ENCODE measurements at regions not wholly inside any gene's neighbourhood (a gene's known extent, or its start where the extent isn't known, plus 50 kb on each side); places are given as distances from the start of the nearest gene placed in this dataset.
"Not testable (repeated sequence)": the region's sequence is repeated elsewhere in the genome, so short reads cannot be mapped to it uniquely, and the experiment has no call there.

DNA sequence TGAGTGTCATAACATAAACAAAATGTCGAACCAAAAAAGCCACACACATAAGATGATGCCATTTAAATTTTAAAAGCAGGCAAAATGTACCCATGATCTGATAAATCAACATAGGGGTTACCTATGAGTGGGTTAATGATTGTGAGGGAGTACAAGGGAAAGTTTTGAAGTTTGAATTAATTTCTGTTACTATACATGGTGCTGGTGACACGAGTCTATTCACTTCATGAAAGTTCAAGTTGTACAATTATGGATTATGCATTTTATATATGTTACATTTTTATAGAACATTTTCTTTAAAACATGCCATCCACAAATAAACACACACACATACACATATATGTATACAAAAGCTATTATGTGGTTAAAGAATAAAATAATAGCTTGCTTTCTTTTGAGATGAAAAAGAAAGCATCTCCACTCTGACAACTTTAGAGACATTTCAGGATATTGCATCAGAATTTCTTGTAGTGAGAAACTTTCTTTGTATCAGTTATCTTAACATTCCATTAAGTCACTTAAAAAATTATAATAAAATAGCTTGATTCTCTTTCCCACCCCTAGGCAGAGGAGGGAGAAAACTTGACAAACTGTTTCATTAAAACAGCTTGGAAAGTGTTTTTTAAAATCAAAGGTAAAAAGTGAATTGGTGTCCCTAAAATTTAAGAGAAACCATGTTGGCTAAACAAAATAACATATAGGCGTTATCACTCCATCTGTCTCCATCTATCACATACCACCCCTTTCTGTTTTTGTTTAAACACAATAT, 891.8 kb upstream of the NDST4 start:
- DNase-seq = no peak

DNA sequence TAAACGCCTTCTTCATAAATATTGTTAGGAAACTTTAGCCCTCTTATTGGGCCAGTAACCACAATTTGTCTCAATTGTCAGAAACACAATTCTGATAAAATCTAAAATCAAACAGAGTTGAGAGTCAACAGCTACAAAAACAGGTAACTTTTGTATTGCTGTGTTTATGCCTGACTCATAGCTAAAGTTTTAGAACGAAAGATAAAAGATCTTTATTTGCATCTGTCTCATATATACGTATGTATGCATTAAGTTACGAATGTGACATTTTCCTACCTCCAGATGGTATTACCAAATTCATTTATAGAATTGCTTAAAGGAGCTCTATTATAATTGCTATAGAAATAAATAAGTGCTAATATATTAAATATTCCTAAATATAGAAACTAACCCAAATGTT, 887.9 kb upstream of the NDST4 start:
- no peak for DNase-seq

DNA sequence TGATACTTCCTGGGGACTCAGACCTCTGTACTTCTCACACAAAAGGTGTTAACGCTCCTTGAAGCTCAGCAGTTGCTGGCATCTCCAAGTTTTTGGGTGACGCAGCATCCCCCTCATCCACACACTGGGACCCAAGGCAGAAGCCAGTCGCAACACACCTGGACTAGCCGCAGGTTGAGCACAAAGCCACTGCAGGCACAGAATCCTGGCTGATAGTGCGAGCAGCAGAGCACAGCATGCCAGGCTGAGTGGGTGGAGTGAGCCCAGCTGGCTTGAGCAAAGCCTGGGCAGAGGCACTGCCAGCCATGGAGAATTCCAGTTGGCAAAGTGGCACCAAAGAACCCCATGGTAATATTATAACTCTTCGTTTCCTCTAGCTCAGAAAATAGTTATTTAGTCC, 873.2 kb upstream of the NDST4 start:
- DNase-seq = no peak

DNA sequence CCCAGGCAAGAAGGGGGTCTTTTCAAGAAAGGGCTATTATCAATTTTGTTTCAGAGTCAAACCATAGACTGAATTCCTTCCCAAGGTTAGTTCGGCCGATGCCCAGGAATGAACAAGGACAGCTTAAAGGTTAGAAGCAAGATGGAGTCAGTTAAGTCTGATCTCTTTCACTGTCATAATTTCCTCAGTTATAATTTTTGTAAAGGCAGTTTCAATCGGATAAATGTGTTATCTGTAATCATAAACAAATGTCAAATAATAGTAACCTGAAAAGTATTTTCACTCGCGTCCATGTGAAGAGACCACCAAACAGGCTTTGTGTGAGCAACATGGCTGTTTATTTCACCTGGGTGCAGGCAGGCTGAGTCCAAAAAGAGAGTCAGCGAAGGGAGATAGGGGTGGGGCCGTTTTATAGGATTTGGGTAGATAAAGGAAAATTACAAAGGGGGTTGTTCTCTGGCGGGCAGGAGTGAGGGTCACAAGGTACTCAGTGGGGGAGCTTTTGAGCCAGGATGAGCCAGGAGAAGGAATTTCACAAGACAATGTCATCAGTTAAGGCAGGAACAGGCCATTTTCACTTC, 862.1 kb upstream of the NDST4 start:
- DNase-seq = not testable (repeated sequence)

DNA sequence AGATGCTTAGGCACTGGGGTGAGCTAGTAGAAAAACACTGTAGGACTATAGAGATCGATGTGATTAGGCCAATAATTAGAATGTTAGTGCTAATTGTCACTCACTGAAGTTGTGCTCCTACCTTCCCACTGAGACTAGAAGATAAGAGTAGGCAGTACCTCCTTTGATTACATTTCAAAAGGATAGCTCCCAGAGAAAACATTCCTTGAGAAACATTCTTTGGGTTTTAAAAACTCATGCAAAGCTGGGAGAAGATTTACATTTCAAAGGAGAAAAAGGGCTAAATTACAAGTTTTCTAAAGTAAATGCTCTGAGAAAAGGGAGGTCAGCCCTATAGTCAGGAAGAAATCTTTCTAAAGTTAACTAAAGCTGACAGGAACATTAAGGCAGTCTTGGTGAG, 860.3 kb upstream of the NDST4 start:
- no peak for DNase-seq

DNA sequence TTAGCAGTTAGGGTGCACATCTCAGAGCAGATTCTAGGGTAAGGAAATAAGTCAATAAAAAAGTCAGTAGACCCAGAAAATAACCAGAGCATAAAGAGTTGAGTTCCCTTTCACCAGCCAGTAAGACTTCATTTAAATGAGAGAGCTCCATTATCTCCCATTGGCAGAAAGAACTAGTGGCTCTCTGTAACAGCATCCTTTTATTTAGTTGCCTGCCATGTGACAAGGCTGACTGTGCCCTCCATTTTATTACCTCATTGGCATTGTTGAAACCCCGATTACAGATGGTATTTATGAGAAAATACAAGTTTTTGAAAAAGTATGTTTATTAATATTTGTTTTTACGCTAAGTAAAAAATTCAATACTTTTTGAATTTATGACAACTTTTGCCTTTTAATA, 859.5 kb upstream of the NDST4 start:
- no peak for DNase-seq

DNA sequence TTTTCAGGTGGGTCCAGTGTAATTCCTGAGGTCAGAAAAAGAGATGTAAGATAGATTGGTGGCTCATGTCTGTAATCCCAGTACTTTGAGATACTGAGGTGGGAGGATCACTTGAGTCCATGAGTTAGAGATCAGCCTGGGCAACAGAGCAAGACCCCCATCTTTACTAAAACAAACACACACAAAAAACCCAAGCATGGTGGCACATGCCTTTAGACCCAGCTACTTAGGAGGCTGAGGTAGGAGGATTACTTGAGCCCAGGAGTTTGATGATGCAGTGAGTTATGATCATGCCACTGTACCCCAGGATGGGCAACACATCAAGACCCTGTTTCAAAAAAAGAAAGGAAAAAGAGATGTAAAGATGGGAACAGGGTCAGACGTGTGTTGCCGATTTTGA, 857.4 kb upstream of the NDST4 start:
- DNase-seq = no peak

DNA sequence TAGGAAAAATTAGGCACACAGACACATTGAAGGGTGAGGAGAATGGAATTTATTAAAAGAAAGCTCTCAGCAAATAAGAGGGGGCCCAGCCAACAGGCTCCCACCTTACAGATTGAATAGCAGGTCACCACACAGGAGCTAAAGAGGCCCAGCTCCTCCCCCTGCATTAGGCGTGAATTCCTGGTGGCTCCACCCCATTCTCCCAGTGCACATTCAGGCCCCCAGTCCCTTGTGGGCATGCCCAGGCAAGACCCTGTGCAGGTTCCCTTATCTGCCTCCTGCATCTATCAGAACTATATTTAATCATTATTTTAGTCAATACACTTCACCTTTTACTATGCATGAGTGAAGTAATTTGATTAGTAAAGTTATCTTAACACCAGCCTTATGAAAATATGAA, 856.3 kb upstream of the NDST4 start:
- no peak for DNase-seq

DNA sequence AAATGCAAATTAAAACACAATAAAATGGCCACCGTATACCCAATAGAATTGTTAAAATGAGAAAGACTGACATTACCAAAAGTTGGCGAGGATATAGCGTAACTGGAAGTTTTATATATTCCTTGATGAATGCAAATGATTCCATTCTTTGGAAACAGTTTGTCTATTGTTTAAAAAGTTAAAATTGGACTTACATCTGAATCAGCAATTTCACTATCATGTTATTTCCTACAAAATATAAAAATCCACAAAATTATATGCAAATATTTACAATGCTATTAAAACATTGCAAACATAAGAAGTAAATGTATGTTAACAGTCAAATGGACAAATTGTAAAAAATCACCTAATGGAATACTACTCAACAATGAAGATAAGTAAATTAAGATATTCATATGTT, 852.2 kb upstream of the NDST4 start:
- no peak for DNase-seq

DNA sequence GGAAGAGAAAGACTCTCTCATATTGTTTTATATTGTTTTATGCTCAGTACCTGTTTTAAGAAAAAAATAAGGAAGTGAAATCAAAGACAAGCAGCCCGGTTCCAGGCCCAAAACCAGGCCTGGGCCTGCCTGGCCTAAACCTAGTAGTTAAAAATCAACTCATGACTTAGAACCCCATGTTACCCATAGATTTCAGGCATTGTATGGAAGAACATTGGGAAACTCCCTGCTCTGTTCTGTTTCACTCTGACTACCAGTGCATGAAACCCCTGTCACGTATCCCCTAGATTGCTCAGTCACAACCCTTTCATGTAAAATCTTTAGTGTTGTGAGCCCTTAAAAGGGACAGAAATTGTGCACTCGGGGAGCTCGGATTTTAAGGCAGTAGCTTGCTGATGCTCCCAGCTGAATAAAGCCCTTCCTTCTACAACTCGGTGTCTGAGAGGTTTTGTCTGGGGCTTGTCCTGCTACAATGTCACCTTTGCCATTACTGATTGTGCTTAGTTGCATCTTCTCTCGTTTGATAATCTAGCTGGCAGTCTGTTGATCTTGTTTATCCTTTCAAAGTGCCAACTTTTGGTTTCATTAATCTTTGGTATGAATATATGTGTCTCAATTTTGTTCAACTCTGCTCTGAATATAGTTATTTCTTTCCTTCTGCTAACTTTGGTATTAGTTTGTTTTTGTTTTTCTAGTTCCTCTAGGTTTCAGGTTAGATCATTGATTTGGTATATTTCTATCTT, 842.8 kb upstream of the NDST4 start:
- DNase-seq = not testable (repeated sequence)

DNA sequence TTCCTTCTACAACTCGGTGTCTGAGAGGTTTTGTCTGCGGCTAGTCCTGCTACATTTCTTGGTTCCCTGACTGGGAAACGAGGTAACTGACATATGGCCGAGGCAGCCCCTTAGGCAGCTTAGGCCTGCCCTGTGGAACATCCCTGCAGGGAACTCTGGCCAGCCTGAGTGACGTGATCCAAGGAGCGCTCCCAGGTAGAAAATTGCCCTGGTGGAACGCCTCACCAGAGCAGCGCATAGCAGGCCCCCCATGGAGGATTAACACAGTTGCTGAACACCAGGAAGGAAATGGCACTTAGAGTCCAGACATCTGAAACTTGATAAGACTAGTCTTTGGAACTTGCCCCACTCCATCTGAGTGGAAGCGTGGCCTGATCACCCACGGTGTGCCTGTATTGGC, 837.4 kb upstream of the NDST4 start:
- no peak for DNase-seq

DNA sequence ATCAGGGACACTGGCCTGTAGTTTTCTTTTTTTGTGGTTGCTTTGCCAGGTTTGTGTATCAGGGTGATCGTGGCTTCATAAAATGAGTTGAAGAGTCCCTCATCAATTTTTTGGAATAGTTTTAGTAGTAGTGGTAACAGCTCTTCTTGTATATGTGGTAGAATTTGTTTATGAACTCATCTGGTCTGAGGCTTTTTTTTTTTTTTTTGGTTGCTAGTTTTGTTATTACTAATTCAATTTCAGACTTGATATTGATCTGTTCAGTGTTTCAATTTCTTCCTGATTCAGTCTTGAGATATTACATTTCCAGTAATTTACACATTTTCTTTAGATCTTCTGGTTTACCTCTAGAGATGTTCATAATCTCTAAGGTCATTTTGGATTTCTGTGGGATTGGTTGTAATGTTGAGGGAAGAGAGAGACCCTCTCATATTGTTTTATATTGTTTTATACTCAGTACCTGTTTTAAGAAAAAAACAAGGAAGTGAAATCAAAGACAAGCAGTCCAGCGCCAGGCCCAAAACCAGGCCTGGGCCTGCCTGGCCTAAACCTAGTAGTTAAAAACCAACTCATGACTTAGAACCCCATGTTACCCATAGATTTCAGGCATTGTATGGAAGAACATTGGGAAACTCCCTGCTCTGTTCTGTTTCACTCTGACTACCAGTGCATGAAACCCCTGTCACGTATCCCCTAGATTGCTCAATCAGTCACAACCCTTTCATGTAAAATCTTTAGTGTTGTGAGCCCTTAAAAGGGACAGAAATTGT, 836.7 kb upstream of the NDST4 start:
- DNase-seq = not testable (repeated sequence)

DNA sequence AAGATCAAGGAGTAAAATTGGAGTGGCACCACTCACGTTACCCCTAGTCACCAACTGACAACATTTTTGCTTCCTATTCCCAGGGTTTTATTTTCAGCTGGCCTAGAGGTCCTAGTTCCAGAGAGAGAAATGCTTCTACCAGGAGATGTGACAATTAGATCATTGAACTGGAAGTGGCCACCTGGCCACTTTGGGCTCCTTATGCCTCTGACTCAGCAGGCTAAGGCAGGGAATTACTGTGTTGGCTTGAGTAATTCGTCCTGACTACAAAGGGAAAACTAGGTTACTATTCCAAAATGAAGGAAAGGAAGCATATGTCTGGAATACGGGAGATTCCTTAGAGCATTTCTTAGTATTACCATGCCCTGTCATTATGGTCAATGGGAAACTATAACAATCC, 831.6 kb upstream of the NDST4 start:
- no peak for DNase-seq

DNA sequence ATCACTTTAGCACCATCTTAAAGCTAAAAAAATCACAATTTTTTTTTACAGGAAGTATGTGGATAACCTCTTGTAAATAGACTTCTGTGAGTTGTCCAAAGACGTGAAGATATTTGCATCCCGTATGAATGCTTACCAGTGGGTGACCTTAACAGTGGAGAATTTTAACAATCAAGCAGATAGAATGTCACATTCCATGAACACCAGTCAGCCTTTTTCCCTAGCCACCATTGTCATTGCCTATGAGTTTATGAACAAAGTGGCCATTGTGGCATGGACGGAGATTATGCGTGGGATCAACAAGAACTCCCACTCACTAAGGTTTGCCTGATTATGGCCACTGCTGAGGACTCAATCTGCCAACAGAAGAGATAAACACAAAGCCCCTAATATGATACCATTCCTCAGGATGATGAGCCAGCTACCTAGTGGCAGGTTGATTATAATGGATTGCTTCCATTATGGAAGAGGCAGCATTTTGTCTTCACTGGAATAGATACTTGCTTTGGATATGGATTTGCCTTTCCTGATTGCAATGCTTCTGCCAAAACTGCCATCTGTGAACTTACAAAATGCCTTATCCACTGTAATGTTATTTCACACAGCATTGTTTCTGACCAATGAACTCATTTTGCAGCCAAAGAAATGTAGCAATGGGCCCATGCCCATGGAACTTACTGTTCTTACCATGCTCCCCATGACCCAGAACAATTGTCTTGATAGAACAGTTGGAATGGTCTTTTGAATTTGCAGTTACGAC, 830.9 kb upstream of the NDST4 start:
- DNase-seq = no peak

DNA sequence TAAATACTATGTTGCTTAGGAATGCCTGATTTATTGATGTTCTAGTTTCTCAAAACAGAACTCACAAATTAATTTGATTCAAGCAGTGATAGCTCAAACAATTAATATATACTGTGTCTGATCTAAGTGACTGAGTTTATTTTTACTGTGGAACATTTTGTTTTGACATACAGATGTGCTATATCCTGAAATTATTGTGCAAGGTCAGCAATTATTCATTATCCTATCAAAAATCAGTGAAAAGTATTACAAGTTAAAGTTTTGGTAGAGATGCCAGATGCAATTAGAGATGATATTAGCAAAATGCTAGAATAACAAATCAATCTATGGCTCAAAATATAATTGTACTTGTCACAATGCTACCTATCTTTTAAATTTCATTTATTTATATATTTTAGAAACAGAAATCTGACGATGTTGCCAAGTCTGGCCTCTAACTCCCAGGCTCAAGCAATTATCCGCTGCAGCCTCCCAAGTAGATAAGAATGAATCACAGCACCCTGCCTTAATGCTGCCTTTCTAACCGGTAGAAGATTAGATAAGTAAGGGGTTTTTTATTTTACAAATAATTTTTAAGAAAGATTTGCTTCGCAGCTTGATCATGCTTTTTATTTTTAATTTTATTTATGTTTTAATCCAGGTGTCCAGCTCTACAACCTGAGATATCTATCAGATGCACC, 825.5 kb upstream of the NDST4 start:
- no peak for DNase-seq

DNA sequence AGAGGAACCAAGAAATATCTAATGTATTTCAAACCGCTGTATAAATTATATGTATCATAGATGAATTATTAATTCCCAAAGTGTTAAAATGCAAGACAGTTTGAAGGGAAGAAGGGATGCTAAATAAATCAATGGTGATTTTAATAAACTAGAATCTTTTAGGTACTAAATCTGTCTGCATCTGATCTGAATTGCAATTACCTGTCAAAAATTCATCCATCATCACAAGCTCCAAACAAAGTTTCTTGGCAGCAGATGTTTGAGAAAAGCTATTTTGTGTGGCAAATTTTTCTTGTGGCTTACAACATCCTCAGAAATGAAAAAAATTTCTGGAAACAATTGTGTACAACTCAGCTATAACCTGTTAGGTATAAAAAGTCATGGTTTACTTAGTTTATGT, 816.0 kb upstream of the NDST4 start:
- no peak for DNase-seq

DNA sequence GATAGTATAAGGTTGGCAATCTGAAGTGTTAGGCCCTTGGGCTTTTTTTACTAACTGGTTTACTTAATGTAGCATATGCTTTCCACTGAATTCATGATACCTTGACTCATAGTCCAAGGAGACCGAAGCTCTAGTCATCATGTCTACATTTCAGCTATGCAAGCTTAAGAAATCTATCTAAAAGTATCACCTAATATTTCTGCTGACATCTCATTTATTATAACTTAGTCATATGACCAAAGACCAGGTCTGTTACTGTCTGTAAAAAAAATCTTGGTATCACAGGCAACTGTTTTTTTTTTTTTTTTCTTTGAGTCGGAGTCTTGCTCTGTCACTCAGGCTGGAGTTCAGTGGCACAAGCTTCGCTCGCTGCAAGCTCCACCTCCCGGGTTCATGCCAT, 814.0 kb upstream of the NDST4 start:
- DNase-seq = no peak

DNA sequence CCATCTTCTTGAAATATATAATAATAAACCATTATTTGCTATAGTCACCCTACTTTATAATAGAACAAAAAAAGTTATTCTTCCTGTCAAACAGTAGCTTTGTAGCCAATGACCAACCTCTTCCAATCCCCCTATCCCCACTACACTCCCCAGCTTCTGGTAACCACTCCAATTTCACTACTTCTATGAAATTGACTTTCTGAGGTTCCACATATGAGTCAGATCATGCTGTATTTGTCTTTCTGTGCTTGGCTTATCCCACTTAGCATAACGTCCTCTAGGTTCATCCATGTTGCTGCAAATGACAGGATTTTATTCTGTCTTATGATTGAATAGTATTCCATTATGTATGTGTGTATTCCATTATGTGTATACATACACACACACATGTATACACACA, 809.7 kb upstream of the NDST4 start:
- DNase-seq = no peak

DNA sequence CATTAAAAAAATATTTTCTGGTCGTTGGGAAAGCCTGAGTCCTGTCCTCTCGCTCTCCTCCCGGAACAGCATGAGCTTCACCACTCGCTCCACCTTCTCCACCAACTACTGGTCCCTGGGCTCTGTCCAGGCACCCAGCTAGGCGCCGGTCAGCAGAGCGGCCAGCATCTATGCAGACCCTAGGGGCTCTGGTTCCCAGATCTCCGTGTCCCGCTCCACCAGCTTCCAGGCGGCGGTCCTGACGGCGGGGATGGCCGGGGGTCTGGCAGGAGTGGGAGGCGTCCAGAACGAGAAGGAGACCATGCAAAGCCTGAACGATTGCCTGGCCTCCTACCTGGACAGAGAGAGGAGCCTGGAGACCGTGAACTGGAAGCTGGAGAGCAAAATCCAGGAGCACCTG, 807.2 kb upstream of the NDST4 start:
- no peak for DNase-seq

DNA sequence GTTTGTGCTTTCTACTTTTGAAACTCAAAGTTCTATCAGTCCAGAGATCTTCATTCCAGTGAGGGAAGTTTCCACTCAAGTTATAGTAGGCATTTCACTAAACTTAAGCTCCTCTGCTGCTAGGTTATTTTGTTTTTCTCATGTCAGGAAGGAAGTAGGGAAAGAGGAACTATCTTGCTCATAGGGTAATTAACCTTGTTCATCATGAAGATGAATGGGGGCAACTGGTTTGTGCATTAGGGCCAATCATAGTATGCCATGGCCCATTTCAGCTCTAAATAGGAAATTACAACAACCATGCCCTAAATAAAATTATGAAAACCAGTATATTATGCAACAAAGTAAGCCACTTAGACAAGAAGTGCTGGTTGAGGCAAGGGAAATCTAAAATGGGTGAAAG, 804.7 kb upstream of the NDST4 start:
- no peak for DNase-seq

DNA sequence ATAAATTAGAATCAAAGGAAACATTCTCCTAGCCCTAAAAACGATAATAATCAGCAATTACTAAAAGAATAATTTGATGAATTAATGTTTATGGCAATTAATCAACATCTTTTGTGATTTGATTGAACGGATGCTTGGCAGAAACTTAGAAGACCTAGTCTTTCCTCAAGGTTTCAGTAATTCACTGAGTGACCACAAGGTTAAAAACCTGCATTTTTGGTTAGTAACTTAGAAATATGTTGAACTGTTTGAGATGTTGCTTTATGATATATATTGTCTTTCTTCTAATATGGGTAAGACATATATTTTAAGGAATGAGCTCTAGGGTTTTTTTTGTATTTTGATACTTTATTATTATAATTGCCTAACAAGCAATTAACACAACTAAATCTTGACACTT, 793.0 kb upstream of the NDST4 start:
- DNase-seq = no peak

DNA sequence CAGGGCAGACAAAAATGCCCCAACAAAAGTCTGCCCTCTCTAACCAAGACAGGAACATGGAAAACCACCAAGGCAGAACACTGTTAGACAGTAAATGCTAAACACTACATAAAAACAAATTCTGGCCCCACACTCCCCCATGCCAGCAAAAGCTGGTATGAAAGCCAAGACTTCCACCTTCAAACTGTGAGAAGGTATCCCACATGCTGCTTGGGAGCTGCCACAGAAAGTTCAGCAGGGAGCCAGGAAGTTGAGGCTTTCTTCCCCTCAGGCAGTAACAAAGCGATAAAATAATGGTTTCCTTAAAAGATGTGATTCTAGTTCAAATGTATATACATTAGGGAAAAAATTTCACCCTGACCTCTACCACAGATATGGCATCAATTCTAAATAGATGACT, 770.4 kb upstream of the NDST4 start:
- DNase-seq = no peak
